ENCODE measurements at regions not wholly inside any gene's neighbourhood (a gene's known extent, or its start where the extent isn't known, plus 50 kb on each side); places are given as distances from the start of the nearest gene placed in this dataset.

GRCh38 chr14:106107703-106108102, 581.3 kb downstream of the TMEM121 start:
- TF ChIP-seq YY1 (IDR thresholded peaks at IDR 0.05; ENCODE audit: insufficient read depth, insufficient replicate concordance, low read depth, low read length) (no peak), REST (IDR thresholded peaks at IDR 0.05; ENCODE audit: borderline replicate concordance in 1 of 2, low read depth in 1 of 2, low read length in 2 of 2) (no peak), SMARCE1 (IDR thresholded peaks at IDR 0.05; ENCODE audit: borderline replicate concordance) (no peak), NR2C2 (CRISPR knock-in tag; IDR thresholded peaks at IDR 0.05; ENCODE audit: borderline replicate concordance) (no peak)

Measured in HepG2 (cell line).